GM21619 (cell line): ENCODE measurements at regions not wholly inside any gene's neighbourhood (a gene's known extent, or its start where the extent isn't known, plus 50 kb on each side); places are given as distances from the start of the nearest gene placed in this dataset.
"Not testable (repeated sequence)": the region's sequence is repeated elsewhere in the genome, so short reads cannot be mapped to it uniquely, and the experiment has no call there.

ENCODE experiments used
- ATAC-seq: cut with Tn5 transposase; IDR thresholded peaks from one replicate; pipeline ENCODE4 v1.9.1; 2021; ENCODE audit not compliant: unreplicated experiment

- ATAC-seq = not testable (repeated sequence)
Measured at GRCh38 chr1:91207691-91208090, 185.9 kb upstream of the ZNF644 start.

GRCh38 chr1:91204150-91204549, 182.3 kb upstream of the ZNF644 start:
- ATAC-seq = not testable (repeated sequence)

DNA sequence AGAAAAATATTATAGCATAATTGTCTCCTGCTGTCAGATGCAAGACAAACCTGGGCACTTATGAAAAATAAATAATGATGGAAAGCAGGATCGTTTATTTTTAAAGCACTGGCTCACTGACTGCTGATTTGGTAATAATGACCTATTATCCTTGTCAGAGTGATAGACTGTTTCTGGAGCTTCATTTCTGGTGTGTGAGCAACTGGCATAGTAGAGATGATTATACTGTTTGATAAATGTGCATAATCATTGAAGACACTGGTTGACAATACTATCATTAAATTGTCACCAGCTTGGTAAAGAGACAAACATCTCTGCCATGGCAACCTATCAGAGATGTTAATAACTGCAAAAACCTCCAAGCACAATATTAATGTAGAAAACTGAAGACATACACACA, 179.9 kb upstream of the ZNF644 start:
- no peak for ATAC-seq

DNA sequence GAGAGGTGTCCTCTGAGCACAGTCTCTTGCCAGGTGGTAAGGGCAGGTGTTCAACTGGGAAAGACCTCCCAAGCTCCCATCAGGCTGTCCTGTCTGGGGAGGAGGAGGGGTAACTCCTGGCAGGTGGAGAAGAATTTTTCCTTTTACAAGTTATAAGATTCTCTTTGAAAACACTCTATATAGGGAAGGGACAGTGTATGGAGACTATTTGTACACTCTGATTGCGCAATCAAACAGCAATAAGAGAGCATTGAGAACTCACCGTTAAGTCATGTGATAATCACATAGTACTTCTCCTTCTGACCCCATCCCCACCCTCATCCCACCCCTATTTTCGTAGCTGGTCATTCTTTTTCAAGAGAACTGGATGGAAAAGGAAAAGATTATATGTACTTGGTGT, 179.3 kb upstream of the ZNF644 start:
- no peak for ATAC-seq

DNA sequence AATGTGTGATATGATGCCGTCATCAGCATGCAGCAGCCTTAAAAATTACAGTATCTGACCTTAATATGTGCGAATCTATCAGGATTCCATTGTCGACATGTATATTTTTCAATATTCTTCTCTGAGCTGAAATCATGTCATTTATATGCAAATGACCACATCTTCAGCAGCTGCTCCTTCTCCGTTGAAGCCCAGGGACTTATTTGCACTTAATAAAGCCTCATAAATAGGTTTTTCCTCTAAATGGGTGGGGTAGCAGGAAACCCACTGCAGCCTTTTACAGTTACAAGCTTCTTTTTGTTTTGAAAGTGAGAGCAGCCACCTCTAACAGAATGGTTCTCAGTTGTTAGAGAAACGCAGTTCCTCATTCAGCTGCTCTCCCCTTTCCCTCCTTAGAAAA, 178.8 kb upstream of the ZNF644 start:
- no peak for ATAC-seq

DNA sequence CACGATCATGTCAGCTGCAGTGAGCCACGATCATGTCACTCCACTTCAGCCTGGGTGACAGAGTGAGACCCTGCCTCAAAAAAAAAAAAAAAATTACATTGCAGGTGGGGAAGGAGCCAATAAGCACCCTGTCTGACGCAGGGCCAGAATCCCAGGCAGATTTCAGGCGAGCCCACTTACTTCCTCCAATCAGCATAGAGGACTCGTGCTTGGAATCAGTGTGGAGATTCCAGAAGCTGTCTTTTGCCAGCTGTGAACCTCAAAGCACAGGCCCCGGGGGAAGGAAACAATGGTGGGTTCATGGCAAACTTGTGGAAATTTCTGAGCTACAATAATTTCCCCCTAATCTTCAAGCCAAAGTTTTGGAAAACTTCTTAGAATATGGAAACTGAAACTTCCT, 178.2 kb upstream of the ZNF644 start:
- ATAC-seq = no peak

DNA sequence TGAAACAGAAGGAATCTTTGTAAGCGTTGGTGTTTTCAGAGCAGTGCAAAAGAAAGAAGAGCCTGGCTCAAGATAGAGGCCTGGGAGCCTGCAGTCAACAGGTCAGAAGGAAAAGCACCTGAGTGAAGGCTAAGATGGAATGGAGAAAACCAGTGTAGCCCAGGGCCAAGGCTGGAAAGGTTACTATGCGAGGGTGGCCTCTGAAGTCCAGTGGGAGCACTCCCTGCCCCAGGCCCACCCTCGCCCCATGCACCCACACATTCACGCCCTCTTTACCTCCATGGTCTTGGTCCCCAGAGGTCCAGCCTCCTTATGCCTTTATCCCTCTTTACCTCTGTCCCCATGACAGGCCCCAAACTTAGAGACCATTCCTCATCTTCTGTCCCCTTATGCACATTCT, 169.2 kb upstream of the ZNF644 start:
- no peak for ATAC-seq

GRCh38 chr1:91189096-91189495, 167.3 kb upstream of the ZNF644 start:
- no peak for ATAC-seq

GRCh38 chr1:91182807-91183206, 161.0 kb upstream of the ZNF644 start:
- not testable (repeated sequence) for ATAC-seq

DNA sequence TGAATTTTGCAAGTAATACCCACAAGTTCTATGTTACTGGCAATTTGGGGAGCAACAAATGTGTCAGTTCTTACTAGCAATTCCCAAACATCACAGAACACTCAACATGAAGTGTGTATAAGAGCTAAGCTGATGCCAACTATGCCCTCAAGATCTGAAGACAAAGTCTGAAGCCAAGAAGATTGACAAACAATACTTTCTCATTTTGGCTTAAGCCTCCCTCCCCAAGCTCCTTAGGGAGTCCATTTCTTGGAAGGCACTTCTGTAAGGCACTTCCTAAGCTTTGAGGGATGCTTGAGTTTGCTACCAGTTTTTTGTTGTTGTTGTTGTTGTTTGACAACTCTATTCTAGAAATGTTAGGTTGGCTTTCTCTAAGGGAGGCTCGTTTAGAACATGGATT, 154.4 kb upstream of the ZNF644 start:
- ATAC-seq = no peak

- no peak for ATAC-seq
Measured at GRCh38 chr1:91174734-91175133, 152.9 kb upstream of the ZNF644 start.

DNA sequence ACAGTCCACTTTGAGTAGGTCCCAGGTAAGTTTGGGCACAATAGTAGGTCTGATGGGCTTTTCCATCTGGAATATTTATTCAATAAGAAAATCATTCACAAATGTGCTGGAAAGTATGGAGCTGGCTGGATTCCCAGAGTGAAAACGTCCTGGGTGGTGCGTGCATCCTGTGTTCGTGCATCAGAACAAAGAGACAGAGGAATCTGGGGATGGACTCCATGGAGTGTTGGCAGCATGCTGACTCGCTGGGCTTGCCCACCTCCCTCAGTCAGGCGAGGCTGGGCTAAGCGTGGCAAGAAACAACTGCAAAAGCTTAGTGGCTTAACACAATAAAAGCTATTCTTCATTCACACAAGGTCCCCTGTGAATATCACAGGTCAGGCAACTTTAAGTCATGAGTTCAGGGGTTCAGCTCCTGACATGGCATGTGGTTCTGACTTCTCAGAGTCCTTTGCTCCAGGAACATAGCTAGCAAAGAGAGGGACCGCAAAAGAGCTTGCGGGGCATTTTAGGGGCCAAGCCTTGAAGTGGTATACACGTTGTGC, 151.6 kb upstream of the ZNF644 start:
- no peak for ATAC-seq

GRCh38 chr1:91172541-91172940, 150.7 kb upstream of the ZNF644 start:
- ATAC-seq = no peak

DNA sequence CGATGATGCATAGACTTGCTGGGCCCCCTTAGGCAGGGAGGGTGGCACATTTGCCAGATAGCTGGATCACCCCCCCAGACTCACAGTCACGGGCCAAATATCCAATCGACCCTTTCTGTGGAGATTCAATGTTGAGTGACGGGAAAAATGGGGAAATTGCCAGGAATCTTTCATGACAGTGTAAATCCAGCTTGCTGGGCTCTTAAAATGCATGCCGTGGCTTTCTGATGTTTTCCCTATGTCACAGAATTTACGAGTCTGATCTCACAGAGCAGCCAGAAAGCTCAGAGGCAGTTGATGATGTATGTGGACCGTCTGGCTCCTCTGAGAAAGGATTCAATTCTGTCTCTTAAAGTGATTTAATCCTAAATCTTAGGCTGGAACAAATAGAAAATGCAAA, 150.1 kb upstream of the ZNF644 start:
- ATAC-seq = no peak

- ATAC-seq = no peak
Measured at GRCh38 chr1:91170571-91170970, 148.7 kb upstream of the ZNF644 start.

DNA sequence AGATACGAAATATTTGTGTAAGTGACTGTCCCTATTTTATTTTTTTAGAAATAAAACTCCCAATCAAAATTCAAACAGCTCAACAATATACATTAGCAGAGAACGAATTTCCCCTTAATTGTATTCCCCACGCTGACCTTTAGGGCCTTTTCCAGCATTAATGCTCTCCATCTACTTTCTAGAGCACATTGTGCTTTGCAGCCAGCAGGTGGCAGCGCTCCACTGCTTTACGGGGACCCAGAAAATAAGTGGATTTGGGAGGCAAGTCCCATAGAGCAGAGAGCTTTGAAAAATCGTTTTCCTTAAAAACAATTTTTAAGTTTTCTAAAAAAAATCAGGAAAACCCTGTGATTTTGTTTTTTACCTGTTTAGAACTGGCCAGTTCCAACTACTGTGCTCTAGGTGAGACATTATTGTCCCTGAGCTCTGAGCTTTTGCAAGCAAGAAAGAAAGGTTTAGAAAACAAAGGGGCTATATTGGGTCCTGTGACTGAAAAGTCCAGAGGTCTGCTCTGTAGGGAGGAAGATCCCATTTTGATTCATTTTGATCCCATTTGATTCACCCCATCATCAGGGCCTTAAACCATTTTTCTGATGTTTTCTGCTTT, 144.4 kb upstream of the ZNF644 start:
- no peak for ATAC-seq

DNA sequence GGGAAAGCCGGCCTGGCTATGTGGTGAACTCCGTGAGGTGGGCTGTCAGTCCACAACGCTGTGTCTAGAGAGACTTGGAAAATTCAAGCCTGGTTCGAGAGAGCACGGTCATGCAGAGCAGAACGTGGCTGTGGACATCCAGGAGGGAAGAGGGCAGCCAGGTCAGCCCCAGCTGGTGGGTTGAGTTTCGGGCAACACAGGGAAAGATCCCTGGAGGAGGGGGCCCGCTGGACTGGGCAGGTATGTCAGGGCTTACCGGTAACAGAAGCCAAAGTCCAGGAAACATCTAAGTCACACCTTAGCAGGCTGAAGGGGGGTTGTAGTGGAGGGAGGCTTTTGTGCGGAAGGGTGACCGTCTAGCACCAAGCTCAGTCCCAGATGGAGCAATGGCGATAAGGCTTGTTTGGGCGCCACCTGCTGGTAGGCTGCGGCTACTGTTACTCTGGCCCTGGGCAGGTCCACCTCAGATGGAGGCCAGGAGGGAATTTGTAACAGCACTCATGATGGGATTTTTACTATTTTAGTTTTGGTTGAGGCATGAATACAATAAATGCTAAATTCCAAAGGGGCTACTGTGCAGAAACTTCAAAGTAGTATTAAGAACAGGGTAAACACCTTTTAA, 143.3 kb upstream of the ZNF644 start:
- peak; percentile 94 for ATAC-seq

DNA sequence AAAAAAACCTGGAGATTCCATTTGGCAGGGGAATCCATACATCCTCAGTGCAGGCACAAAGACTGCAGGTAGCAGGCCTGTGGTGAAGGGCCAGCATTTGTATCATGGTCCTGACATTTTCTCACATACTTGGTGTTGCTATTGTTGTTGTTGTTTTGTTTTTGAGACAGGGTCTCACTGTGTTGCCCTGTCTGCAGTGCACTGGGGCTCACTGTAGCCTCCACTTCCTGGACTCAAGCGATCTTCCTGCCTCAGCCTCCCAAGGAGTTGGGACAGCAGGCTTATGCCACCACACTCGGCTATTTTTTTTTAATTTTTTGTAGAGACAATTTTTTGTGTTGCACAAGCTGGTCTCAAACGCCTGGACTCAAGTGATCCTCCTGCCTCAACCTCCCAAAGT, 140.8 kb upstream of the ZNF644 start:
- no peak for ATAC-seq

- no peak for ATAC-seq
Measured at GRCh38 chr1:91161749-91162148, 139.9 kb upstream of the ZNF644 start.

- no peak for ATAC-seq
Measured at GRCh38 chr1:91161166-91161565, 139.3 kb upstream of the ZNF644 start.

- no peak for ATAC-seq
Measured at GRCh38 chr1:91160363-91161075, 138.7 kb upstream of the ZNF644 start.

DNA sequence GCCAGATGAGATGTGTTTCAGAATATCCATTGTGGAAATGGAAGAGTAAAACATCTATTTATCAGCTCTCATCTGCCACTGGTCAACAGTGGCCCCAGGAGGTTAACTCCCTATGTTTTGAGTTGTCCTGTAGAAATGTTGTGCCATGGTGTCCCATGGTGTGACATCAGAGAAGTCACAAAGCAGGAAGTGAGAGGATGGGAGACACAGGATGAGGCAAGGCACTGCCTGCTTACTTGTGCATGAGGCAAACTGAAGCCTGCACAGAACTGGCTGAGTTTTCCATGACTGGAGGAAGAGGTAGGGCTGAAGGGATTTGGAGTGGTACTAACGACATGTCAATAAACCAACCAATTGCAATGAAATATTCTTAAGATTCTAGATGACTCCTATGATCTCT, 131.5 kb upstream of the ZNF644 start:
- ATAC-seq = no peak
